ENCODE measurements at regions not wholly inside any gene's neighbourhood (a gene's known extent, or its start where the extent isn't known, plus 50 kb on each side); places are given as distances from the start of the nearest gene placed in this dataset.
A peak's percentile ranks its signal among the peaks of the same experiment; 100 is the strongest.
"Not testable (repeated sequence)": the region's sequence is repeated elsewhere in the genome, so short reads cannot be mapped to it uniquely, and the experiment has no call there.

DNA sequence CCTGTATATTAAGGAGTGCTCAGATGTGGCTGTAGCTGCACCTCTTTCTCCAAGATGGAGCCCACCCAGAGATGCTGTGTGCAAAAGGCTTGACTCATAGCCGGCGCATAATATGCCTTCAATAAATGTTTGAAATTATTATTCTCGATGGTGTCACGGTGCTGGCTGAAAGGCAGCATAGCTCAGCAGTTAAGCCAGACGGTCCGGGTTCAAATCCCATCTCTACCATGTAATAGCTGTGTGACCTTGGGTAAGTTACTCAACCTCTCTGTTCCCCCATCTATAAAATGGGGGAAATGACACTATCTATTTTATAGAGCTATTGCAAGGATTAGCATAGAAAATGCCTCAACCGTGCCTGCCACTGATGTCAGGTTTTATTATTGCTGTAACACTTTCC, 164.2 kb downstream of the GOSR1 start:
- not testable (repeated sequence) for H3K4me3 ChIP-seq (ENCODE audit: low read depth in 1 of 2, low read length in 2 of 2); H3K27ac ChIP-seq (ENCODE audit: low read depth, low read length); H3K36me3 ChIP-seq (ENCODE audit: insufficient read depth, low read length); H3K4me1 ChIP-seq (ENCODE audit: insufficient read depth, low read length); H3K27me3 ChIP-seq (ENCODE audit: control insufficient read depth in 1 of 2, insufficient read depth in 2 of 2, low read length in 2 of 2); H3K9me3 ChIP-seq (ENCODE audit: low read length); H3K9ac ChIP-seq (ENCODE audit: low read length)

GRCh38 chr17:30639391-30639790, 162.2 kb downstream of the GOSR1 start:
- H3K9me3 ChIP-seq (ENCODE audit: low read length); H3K36me3 ChIP-seq (ENCODE audit: insufficient read depth, low read length); H3K4me1 ChIP-seq (ENCODE audit: insufficient read depth, low read length); H3K4me3 ChIP-seq (ENCODE audit: low read depth in 1 of 2, low read length in 2 of 2); H3K27ac ChIP-seq (ENCODE audit: low read depth, low read length); H3K27me3 ChIP-seq (ENCODE audit: control insufficient read depth in 1 of 2, insufficient read depth in 2 of 2, low read length in 2 of 2); H3K9ac ChIP-seq (ENCODE audit: low read length): not testable (repeated sequence)

DNA sequence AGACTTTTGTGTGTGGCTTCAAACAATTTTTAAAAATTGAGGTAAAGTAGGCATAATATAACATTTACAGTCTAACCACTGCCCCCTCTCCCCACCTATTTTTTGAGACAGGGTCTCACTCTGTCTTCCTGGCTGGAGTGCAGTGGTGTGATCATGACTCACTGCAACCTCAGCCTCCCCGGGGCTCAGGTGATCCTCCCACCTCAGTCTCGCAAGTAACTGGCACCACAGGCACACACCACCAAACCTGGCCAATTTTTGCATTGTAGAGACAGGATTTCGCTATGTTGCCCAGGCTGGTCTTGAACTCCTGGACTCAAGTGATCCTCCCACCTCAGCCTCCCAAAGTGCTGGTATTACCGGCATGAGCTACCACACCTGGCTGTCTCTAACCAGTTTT, 161.8 kb downstream of the GOSR1 start:
- H3K27ac ChIP-seq (ENCODE audit: low read depth, low read length); H3K36me3 ChIP-seq (ENCODE audit: insufficient read depth, low read length); H3K4me1 ChIP-seq (ENCODE audit: insufficient read depth, low read length); H3K27me3 ChIP-seq (ENCODE audit: control insufficient read depth in 1 of 2, insufficient read depth in 2 of 2, low read length in 2 of 2); H3K9me3 ChIP-seq (ENCODE audit: low read length); H3K9ac ChIP-seq (ENCODE audit: low read length); H3K4me3 ChIP-seq (ENCODE audit: low read depth in 1 of 2, low read length in 2 of 2): not testable (repeated sequence)

- H3K27ac ChIP-seq (ENCODE audit: low read depth, low read length); H3K36me3 ChIP-seq (ENCODE audit: insufficient read depth, low read length); H3K27me3 ChIP-seq (ENCODE audit: control insufficient read depth in 1 of 2, insufficient read depth in 2 of 2, low read length in 2 of 2); H3K4me1 ChIP-seq (ENCODE audit: insufficient read depth, low read length); H3K9ac ChIP-seq (ENCODE audit: low read length); H3K4me3 ChIP-seq (ENCODE audit: low read depth in 1 of 2, low read length in 2 of 2); H3K9me3 ChIP-seq (ENCODE audit: low read length): not testable (repeated sequence)
Observed at GRCh38 chr17:30631651-30632050, 154.4 kb downstream of the GOSR1 start.

GRCh38 chr17:30625380-30625779, 148.2 kb downstream of the GOSR1 start:
- H3K9me3 ChIP-seq (ENCODE audit: low read length); H3K9ac ChIP-seq (ENCODE audit: low read length); H3K27me3 ChIP-seq (ENCODE audit: control insufficient read depth in 1 of 2, insufficient read depth in 2 of 2, low read length in 2 of 2): not testable (repeated sequence)

GRCh38 chr17:30624180-30624579, 147.0 kb downstream of the GOSR1 start:
- H3K4me1 ChIP-seq (ENCODE audit: insufficient read depth, low read length); H3K36me3 ChIP-seq (ENCODE audit: insufficient read depth, low read length); H3K27me3 ChIP-seq (ENCODE audit: control insufficient read depth in 1 of 2, insufficient read depth in 2 of 2, low read length in 2 of 2); H3K27ac ChIP-seq (ENCODE audit: low read depth, low read length); H3K9ac ChIP-seq (ENCODE audit: low read length); H3K9me3 ChIP-seq (ENCODE audit: low read length); H3K4me3 ChIP-seq (ENCODE audit: low read depth in 1 of 2, low read length in 2 of 2): not testable (repeated sequence)

More at GRCh38 chr17:30625380-30625779, 148.2 kb downstream of the GOSR1 start:
- not testable (repeated sequence) for H3K4me3 ChIP-seq (ENCODE audit: low read depth in 1 of 2, low read length in 2 of 2); H3K27ac ChIP-seq (ENCODE audit: low read depth, low read length); H3K36me3 ChIP-seq (ENCODE audit: insufficient read depth, low read length); H3K4me1 ChIP-seq (ENCODE audit: insufficient read depth, low read length)

- H3K4me3 ChIP-seq (ENCODE audit: low read depth in 1 of 2, low read length in 2 of 2); H3K4me1 ChIP-seq (ENCODE audit: insufficient read depth, low read length); H3K9ac ChIP-seq (ENCODE audit: low read length); H3K36me3 ChIP-seq (ENCODE audit: insufficient read depth, low read length); H3K9me3 ChIP-seq (ENCODE audit: low read length); H3K27me3 ChIP-seq (ENCODE audit: control insufficient read depth in 1 of 2, insufficient read depth in 2 of 2, low read length in 2 of 2); H3K27ac ChIP-seq (ENCODE audit: low read depth, low read length): not testable (repeated sequence)
Observed at GRCh38 chr17:30609682-30610081, 132.5 kb downstream of the GOSR1 start.

- no peak overlapping the region for H3K9ac ChIP-seq (ENCODE audit: low read length)
- no peak overlapping the region for H3K4me3 ChIP-seq (ENCODE audit: low read depth in 1 of 2, low read length in 2 of 2)
- no peak overlapping the region for H3K27ac ChIP-seq (ENCODE audit: low read depth, low read length)
- no peaks in the 10 kb centered on the region for H3K36me3 ChIP-seq (ENCODE audit: insufficient read depth, low read length)
- no peaks in the 10 kb centered on the region for H3K4me1 ChIP-seq (ENCODE audit: insufficient read depth, low read length)
- H3K27me3 ChIP-seq (ENCODE audit: control insufficient read depth in 1 of 2, insufficient read depth in 2 of 2, low read length in 2 of 2), result no peaks in the 10 kb centered on the region
- no peaks in the 10 kb centered on the region for H3K9me3 ChIP-seq (ENCODE audit: low read length)
Observed at GRCh38 chr17:30605523-30605922, 128.3 kb downstream of the GOSR1 start.

DNA sequence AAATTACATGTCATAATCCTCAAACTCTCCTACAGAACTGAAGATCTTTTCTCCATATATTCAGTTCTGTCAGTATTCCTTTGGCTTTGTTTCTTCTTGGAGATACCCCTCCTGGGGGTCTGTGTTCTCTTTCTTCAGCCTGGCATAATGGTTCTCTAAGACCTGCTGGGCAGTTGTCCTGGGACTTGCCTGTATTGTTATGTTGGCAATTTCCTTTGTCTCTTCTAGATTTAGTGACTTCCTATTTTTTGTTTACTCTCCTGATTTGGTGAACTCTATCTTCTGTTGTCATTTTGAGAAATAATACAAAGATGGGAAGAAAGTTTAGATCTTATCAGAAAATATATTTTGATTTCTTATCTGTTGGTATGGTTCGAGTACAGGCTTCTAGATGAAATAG, 127.8 kb downstream of the GOSR1 start:
- H3K9me3 ChIP-seq (ENCODE audit: low read length), result no peaks in the 10 kb centered on the region
- H3K27me3 ChIP-seq (ENCODE audit: control insufficient read depth in 1 of 2, insufficient read depth in 2 of 2, low read length in 2 of 2), result no peaks in the 10 kb centered on the region
- no peaks in the 10 kb centered on the region for H3K36me3 ChIP-seq (ENCODE audit: insufficient read depth, low read length)
- no peak overlapping the region for H3K4me3 ChIP-seq (ENCODE audit: low read depth in 1 of 2, low read length in 2 of 2)
- no peaks in the 10 kb centered on the region for H3K4me1 ChIP-seq (ENCODE audit: insufficient read depth, low read length)
- no peak overlapping the region for H3K9ac ChIP-seq (ENCODE audit: low read length)
- no peak overlapping the region for H3K27ac ChIP-seq (ENCODE audit: low read depth, low read length)

- not testable (repeated sequence) for H3K4me1 ChIP-seq (ENCODE audit: insufficient read depth, low read length); H3K9me3 ChIP-seq (ENCODE audit: low read length); H3K4me3 ChIP-seq (ENCODE audit: low read depth in 1 of 2, low read length in 2 of 2); H3K36me3 ChIP-seq (ENCODE audit: insufficient read depth, low read length); H3K27me3 ChIP-seq (ENCODE audit: control insufficient read depth in 1 of 2, insufficient read depth in 2 of 2, low read length in 2 of 2); H3K9ac ChIP-seq (ENCODE audit: low read length); H3K27ac ChIP-seq (ENCODE audit: low read depth, low read length)
Observed at GRCh38 chr17:30602396-30602795, 125.2 kb downstream of the GOSR1 start.

GRCh38 chr17:30601984-30602383, 124.8 kb downstream of the GOSR1 start:
- not testable (repeated sequence) for H3K27me3 ChIP-seq (ENCODE audit: control insufficient read depth in 1 of 2, insufficient read depth in 2 of 2, low read length in 2 of 2); H3K36me3 ChIP-seq (ENCODE audit: insufficient read depth, low read length); H3K4me3 ChIP-seq (ENCODE audit: low read depth in 1 of 2, low read length in 2 of 2); H3K4me1 ChIP-seq (ENCODE audit: insufficient read depth, low read length); H3K9me3 ChIP-seq (ENCODE audit: low read length); H3K27ac ChIP-seq (ENCODE audit: low read depth, low read length); H3K9ac ChIP-seq (ENCODE audit: low read length)

DNA sequence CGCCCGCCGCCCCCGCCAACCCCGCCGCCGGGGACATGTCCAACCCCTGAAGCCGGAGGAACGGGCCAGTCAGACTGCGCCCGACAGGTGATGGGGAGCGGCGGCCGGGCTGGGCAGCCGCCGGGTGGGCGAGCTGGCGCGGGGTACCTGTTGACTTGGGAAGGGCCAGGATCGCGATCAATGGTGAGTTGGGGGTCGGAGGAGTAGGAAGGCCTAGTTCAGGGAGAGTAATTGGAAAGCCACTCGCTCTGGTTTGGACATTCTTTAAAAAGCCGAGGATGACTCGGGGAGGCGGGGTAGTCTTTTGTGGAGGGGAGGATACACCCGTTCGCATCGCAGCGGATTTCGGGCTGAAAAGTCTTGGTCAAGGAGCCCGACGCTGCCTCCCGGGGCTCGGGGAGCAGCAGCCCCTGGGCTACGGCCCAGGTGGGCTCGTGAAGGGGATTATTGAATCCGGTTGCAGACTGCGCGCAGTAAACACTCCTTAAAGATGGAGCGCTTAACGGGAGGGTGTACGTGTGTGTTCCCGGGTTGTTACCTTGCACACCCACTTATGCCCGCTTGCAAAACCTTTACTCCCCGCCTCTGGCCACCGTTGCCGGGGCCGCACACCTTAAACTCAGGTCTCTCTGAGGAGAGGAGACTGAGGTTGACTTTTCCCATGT, 123.8 kb downstream of the GOSR1 start:
- Histone ChIP-seq H3K4me3 (ENCODE audit: low read depth in 1 of 2, low read length in 2 of 2) (peak overlapping the region; percentile 51 to 91), H3K27ac (ENCODE audit: low read depth, low read length) (peak overlapping the region; percentile 93)

More for the DNA sequence above, 123.8 kb downstream of the GOSR1 start:
- Histone ChIP-seq H3K9me3 (ENCODE audit: low read length) (no peaks in the 10 kb centered on the region), H3K4me1 (ENCODE audit: insufficient read depth, low read length) (no peaks in the 10 kb centered on the region), H3K27me3 (ENCODE audit: control insufficient read depth in 1 of 2, insufficient read depth in 2 of 2, low read length in 2 of 2) (no peaks in the 10 kb centered on the region), H3K9ac (ENCODE audit: low read length) (peak overlapping the region; percentile 86), H3K36me3 (ENCODE audit: insufficient read depth, low read length) (no peaks in the 10 kb centered on the region)
